Skeletal muscle cell (primary cell): ENCODE measurements at regions not wholly inside any gene's neighbourhood (a gene's known extent, or its start where the extent isn't known, plus 50 kb on each side); places are given as distances from the start of the nearest gene placed in this dataset.

Experiments
- DNase-seq: peaks from one replicate; pipeline ENCODE4 v3.0.0-alpha.2; 2010; ENCODE audit warnings: low read depth
- H3K4me3 ChIP-seq: 2 replicates; pipeline ENCODE4 v1.5.1; 2011; ENCODE audit warnings: low read depth, mild to moderate bottlenecking, control low read depth, low read length, moderate library complexity

- peak; percentile 89 for DNase-seq
- H3K4me3 ChIP-seq = no peak overlapping the region
These were observed 306.2 kb upstream of the AKR1E2 start for GRCh38 chr10:4519658-4520402.

GRCh38 chr10:4517746-4518145, 308.3 kb upstream of the AKR1E2 start:
- no peak overlapping the region for H3K4me3 ChIP-seq
- no peak for DNase-seq

- no peak overlapping the region for H3K4me3 ChIP-seq
- DNase-seq = no peak
These were observed 310.3 kb upstream of the AKR1E2 start for GRCh38 chr10:4515721-4516120.

- H3K4me3 ChIP-seq = no peak overlapping the region
- no peak for DNase-seq
These were observed 311.4 kb upstream of the AKR1E2 start for GRCh38 chr10:4514445-4515108.

- H3K4me3 ChIP-seq = no peak overlapping the region
- peak; percentile 83 for DNase-seq
These were observed 313.3 kb upstream of the AKR1E2 start for GRCh38 chr10:4512671-4513240.

- no peak overlapping the region for H3K4me3 ChIP-seq
- DNase-seq = no peak
These were observed 313.8 kb upstream of the AKR1E2 start for GRCh38 chr10:4512196-4512595.

GRCh38 chr10:4511509-4511908, 314.5 kb upstream of the AKR1E2 start:
- H3K4me3 ChIP-seq = no peak overlapping the region
- no peak for DNase-seq

GRCh38 chr10:4509405-4509804, 316.6 kb upstream of the AKR1E2 start:
- no peak overlapping the region for H3K4me3 ChIP-seq
- DNase-seq = no peak

- H3K4me3 ChIP-seq = no peak overlapping the region
- no peak for DNase-seq
These were observed 319.9 kb upstream of the AKR1E2 start for GRCh38 chr10:4506095-4506494.

- no peak for DNase-seq
- H3K4me3 ChIP-seq = no peak overlapping the region
These were observed 321.5 kb upstream of the AKR1E2 start for GRCh38 chr10:4504550-4504949.

GRCh38 chr10:4503076-4503475, 322.9 kb upstream of the AKR1E2 start:
- DNase-seq = no peak
- no peak overlapping the region for H3K4me3 ChIP-seq

- no peak overlapping the region for H3K4me3 ChIP-seq
- DNase-seq = no peak
These were observed 324.7 kb upstream of the AKR1E2 start for GRCh38 chr10:4501306-4501705.

GRCh38 chr10:4498711-4499251, 327.2 kb upstream of the AKR1E2 start:
- H3K4me3 ChIP-seq = no peak overlapping the region
- DNase-seq = peak; percentile 79

- DNase-seq = no peak
- H3K4me3 ChIP-seq = no peak overlapping the region
These were observed 331.5 kb upstream of the AKR1E2 start for GRCh38 chr10:4494551-4494950.

GRCh38 chr10:4492202-4492601, 333.8 kb upstream of the AKR1E2 start:
- no peak for DNase-seq
- no peak overlapping the region for H3K4me3 ChIP-seq

- no peak overlapping the region for H3K4me3 ChIP-seq
- DNase-seq = no peak
These were observed 337.1 kb upstream of the AKR1E2 start for GRCh38 chr10:4488904-4489303.

- no peak for DNase-seq
- H3K4me3 ChIP-seq = no peak overlapping the region
These were observed 340.4 kb upstream of the AKR1E2 start for GRCh38 chr10:4485636-4486035.

GRCh38 chr10:4483811-4484210, 342.2 kb upstream of the AKR1E2 start:
- no peak for DNase-seq
- H3K4me3 ChIP-seq = no peak overlapping the region

GRCh38 chr10:4482659-4483058, 343.3 kb upstream of the AKR1E2 start:
- no peak overlapping the region for H3K4me3 ChIP-seq
- DNase-seq = no peak

GRCh38 chr10:4481192-4481591, 344.8 kb upstream of the AKR1E2 start:
- no peak overlapping the region for H3K4me3 ChIP-seq
- no peak for DNase-seq

GRCh38 chr10:4479342-4479741, 346.7 kb upstream of the AKR1E2 start:
- no peak overlapping the region for H3K4me3 ChIP-seq
- no peak for DNase-seq
